ENCODE measurements at regions not wholly inside any gene's neighbourhood (a gene's known extent, or its start where the extent isn't known, plus 50 kb on each side); places are given as distances from the start of the nearest gene placed in this dataset.

DNA sequence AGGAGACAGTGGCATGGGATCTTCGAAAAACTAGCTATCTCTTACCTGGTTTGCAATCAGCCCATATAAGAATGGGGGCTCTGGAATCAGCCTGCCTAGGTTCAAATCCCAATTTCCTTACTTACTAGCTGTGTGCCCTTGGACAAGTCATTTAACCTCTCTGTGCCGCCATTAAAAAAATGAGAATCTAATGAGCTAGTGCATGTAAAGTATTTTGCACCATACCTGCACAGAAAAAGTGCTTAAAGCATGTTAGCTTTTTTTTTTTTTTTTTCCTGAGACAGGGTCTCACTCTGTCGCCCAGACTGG lies 181.8 kb downstream of the SHQ1 start:
- Histone ChIP-seq H3K27ac (replicated peaks) (no peak overlapping the region), H3K9me3 (replicated peaks) (no peaks in the 10 kb centered on the region), H3K4me1 (peaks cover 1% of the 10 kb centered on the region), H3K4me3 (no peak overlapping the region), H3K36me3 (no peaks in the 10 kb centered on the region), H3K27me3 (ENCODE audit: low read depth) (peaks cover 3% of the 10 kb centered on the region)
- no peak for DNase-seq
- TF ChIP-seq, protein P1, sequence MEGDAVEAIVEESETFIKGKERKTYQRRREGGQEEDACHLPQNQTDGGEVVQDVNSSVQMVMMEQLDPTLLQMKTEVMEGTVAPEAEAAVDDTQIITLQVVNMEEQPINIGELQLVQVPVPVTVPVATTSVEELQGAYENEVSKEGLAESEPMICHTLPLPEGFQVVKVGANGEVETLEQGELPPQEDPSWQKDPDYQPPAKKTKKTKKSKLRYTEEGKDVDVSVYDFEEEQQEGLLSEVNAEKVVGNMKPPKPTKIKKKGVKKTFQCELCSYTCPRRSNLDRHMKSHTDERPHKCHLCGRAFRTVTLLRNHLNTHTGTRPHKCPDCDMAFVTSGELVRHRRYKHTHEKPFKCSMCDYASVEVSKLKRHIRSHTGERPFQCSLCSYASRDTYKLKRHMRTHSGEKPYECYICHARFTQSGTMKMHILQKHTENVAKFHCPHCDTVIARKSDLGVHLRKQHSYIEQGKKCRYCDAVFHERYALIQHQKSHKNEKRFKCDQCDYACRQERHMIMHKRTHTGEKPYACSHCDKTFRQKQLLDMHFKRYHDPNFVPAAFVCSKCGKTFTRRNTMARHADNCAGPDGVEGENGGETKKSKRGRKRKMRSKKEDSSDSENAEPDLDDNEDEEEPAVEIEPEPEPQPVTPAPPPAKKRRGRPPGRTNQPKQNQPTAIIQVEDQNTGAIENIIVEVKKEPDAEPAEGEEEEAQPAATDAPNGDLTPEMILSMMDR (IDR thresholded peaks at IDR 0.05; ENCODE audit: borderline replicate concordance), result no peak
- intact Hi-C loops (cut with micrococcal nuclease), result no loop called here

DNA sequence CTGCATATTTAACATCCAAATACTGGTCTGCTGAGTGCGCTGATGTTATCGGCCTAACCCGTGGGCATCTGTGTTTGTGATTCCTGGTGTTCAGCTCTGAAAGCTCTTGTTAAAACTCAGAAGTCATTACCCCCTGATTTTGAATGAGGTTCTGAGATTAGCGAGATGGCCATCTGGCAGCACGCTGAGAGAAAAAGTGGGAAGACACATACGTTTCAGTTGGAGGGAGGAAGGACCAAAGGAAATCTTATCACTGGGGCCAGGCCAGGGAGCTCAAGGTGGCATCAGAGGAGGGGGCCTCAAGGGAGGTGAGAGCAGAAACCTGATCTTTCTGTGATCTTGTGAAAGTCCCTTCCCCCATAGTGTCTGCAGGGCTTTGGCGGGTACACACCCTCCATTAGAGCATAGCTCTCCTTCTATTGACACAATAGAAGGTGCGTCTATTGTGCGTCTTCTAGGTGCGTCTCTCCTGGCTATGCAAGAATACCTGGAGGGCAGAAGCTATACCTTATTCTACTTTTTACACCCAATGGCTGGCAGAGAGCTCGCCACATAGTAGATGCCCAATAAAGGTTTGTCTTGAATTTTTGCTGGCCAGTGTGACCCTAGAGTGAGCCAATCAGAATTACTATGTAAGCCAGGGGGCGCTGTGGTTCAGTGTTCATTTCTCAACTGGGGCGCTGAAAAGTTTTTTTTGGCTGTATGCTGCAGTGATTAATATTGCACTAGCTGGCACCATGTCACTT lies 182.4 kb downstream of the SHQ1 start:
- TF ChIP-seq, protein P1 (IDR thresholded peaks at IDR 0.05; ENCODE audit: borderline replicate concordance), result peak; percentile 65
- Histone ChIP-seq H3K27ac (replicated peaks) (no peak overlapping the region), H3K4me1 (peaks cover 4% of the 10 kb centered on the region), H3K36me3 (no peaks in the 10 kb centered on the region), H3K27me3 (ENCODE audit: low read depth) (peaks cover 3% of the 10 kb centered on the region), H3K4me3 (no peak overlapping the region), H3K9me3 (replicated peaks) (no peaks in the 10 kb centered on the region)
- DNase-seq, result no peak
- intact Hi-C loops (cut with micrococcal nuclease), result no loop called here

DNA sequence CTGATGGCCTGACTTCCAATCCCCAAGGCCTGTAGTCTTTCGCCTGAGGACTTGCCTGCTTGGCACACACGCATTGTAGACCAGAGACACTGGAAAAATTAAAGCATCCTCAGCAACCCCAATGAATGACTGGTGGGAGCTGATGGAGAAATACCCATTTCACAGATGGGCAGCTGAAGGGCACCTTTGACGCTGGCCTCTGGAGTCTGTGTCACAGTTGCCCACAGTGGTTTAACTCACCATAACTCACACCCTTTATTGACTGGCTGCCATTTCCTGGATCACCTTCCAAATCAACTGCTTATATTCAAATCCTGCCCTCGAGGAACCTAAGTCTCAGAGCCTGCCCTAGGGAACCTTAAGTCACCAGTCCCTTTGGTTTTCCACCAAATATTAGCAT lies 183.1 kb downstream of the SHQ1 start:
- Histone ChIP-seq H3K27me3 (ENCODE audit: low read depth) (peaks cover 3% of the 10 kb centered on the region), H3K27ac (replicated peaks) (no peak overlapping the region)
- intact Hi-C loops (cut with micrococcal nuclease), result no loop called here

DNA sequence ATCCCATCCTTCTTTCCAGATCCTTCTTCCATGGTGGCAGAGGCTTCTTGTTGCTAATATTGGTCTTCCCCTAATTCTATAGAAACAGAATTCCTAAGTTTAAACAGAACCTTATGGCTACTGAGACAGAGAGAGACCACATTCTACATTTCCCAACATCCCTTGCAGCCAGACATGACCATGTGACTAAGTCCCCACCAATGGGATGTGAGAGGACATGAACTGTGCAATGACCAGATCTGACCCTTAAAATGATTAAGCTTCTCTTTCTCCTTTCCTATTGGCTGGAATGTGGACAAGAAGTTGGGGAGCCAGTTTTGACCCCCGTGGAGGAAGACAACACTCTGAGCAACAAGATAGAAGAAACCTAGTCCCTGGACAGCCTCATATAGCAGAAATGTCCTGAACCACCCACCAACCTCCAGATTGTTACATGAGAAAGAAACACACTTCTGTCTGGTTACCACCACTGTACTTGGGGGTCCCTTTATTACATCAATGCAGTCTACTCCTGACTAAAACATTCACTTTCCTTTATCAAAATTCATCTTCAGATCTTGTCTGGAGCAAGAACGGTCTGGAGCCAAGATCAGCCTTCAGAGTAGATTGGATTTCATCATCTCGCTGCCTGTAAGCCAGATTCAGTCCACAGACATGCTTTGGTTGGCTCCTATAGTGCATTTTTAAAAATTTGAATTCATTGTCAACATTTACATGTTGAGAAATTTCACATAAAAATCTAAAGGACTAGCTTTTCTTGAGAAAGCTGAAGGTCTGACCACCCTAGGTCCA lies 183.9 kb downstream of the SHQ1 start:
- TF ChIP-seq, protein P1 (IDR thresholded peaks at IDR 0.05; ENCODE audit: borderline replicate concordance), result no peak
- intact Hi-C loops (cut with micrococcal nuclease), result no loop called here
- Histone ChIP-seq H3K36me3 (no peaks in the 10 kb centered on the region), H3K4me1 (peaks cover 9% of the 10 kb centered on the region), H3K9me3 (replicated peaks) (no peaks in the 10 kb centered on the region), H3K4me3 (no peak overlapping the region), H3K27ac (replicated peaks) (no peak overlapping the region), H3K27me3 (ENCODE audit: low read depth) (peaks cover 3% of the 10 kb centered on the region)
- no peak for DNase-seq

More for the DNA sequence above, 183.1 kb downstream of the SHQ1 start:
- Histone ChIP-seq H3K4me3 (no peak overlapping the region), H3K36me3 (no peaks in the 10 kb centered on the region), H3K4me1 (peaks cover 9% of the 10 kb centered on the region), H3K9me3 (replicated peaks) (no peaks in the 10 kb centered on the region)
- TF ChIP-seq, protein P1 (IDR thresholded peaks at IDR 0.05; ENCODE audit: borderline replicate concordance), result no peak
- DNase-seq, result no peak

DNA sequence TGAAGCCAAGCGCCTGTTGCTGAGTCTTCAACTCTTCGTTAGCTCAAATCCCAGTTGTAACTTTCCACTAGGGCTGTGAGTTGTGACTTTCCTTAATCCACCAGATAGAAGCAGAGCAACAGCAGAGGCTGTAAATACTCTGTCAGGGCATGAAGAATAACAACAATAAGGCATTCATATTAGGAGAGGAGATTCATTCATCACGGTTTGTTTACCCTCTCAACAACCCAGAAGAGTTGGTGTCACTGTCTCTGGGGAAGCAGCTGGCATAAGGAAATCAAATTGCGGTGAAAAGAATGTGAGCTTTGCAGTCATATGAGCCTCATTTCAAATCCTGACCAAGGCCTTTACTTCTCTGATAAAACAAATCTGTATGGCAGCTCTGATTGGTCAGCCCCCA lies 184.8 kb downstream of the SHQ1 start:
- H3K9me3 ChIP-seq (replicated peaks), result no peaks in the 10 kb centered on the region
- no peak overlapping the region for H3K4me3 ChIP-seq
- TF ChIP-seq, protein P1 (IDR thresholded peaks at IDR 0.05; ENCODE audit: borderline replicate concordance), result no peak
- no peak overlapping the region for H3K27ac ChIP-seq (replicated peaks)
- no peak for DNase-seq
- intact Hi-C loops (cut with micrococcal nuclease), result no loop called here
- peaks cover 3% of the 10 kb centered on the region for H3K27me3 ChIP-seq (ENCODE audit: low read depth)
- H3K36me3 ChIP-seq, result no peaks in the 10 kb centered on the region
- peaks cover 9% of the 10 kb centered on the region for H3K4me1 ChIP-seq
